ENCODE measurements at regions not wholly inside any gene's neighbourhood (a gene's known extent, or its start where the extent isn't known, plus 50 kb on each side); places are given as distances from the start of the nearest gene placed in this dataset.

GRCh38 chr6:141641406-141641805, 491.3 kb upstream of the GJE1 start:
- TF ChIP-seq, protein P1, sequence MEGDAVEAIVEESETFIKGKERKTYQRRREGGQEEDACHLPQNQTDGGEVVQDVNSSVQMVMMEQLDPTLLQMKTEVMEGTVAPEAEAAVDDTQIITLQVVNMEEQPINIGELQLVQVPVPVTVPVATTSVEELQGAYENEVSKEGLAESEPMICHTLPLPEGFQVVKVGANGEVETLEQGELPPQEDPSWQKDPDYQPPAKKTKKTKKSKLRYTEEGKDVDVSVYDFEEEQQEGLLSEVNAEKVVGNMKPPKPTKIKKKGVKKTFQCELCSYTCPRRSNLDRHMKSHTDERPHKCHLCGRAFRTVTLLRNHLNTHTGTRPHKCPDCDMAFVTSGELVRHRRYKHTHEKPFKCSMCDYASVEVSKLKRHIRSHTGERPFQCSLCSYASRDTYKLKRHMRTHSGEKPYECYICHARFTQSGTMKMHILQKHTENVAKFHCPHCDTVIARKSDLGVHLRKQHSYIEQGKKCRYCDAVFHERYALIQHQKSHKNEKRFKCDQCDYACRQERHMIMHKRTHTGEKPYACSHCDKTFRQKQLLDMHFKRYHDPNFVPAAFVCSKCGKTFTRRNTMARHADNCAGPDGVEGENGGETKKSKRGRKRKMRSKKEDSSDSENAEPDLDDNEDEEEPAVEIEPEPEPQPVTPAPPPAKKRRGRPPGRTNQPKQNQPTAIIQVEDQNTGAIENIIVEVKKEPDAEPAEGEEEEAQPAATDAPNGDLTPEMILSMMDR (IDR thresholded peaks at IDR 0.05): no peak
- no peak for TF ChIP-seq POLR2A (IDR thresholded peaks at IDR 0.05)
